ENCODE measurements at regions not wholly inside any gene's neighbourhood (a gene's known extent, or its start where the extent isn't known, plus 50 kb on each side); places are given as distances from the start of the nearest gene placed in this dataset.

GRCh38 chr7:93813514-93813913, 77.0 kb downstream of the TFPI2 start:
- TF ChIP-seq CTCF (IDR thresholded peaks at IDR 0.05 in 8 of 11, conservative IDR thresholded peaks at IDR 0.05 in 3 of 11), result no peak
- TF ChIP-seq POLR2AphosphoS5 (IDR thresholded peaks at IDR 0.05), result no peak

Measured in spleen (tissue), 7 donors.